22Rv1 (cell line): ENCODE measurements at regions not wholly inside any gene's neighbourhood (a gene's known extent, or its start where the extent isn't known, plus 50 kb on each side); places are given as distances from the start of the nearest gene placed in this dataset.

Experiments used
- H3K27ac ChIP-seq: fragments of 450-650 bp; 2 replicates; pipeline ENCODE4 v1.5.1; 2017
- CTCF ChIP-seq: fragments of 450-650 bp; IDR thresholded peaks from 2 replicates; pipeline ENCODE4 v1.5.1; 2017; ENCODE audit warnings: mild to moderate bottlenecking
- ZFX ChIP-seq: fragments of 450-650 bp; IDR thresholded peaks from 2 replicates; pipeline ENCODE4 v1.6.1; 2017; ENCODE audit warnings: antibody characterized with exemption, borderline replicate concordance

DNA sequence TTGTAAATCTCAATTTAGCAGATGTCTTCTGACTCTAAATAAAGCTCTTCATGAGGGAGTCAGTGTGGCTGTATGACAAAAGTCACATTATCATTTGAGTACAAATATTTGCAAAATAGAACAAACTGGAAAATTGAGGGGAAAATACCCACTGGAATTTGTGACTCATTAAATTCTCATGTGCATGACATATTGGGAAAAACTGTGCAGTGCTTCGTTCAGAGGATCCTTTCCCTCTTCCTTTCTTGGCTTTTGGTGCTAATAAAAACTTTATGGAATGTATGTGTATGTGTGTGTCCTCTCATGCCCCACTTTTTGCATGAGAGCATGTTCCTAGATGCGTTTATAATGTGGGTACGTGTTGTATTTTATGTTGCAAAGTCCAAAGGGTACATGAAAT is 267.8 kb downstream of the KTN1 start:
- no peak overlapping the region for H3K27ac ChIP-seq
- TF ChIP-seq CTCF (no peak), ZFX (no peak)

- TF ChIP-seq ZFX (no peak), CTCF (no peak)
- H3K27ac ChIP-seq, result no peak overlapping the region
These were observed 269.0 kb downstream of the KTN1 start for GRCh38 chr14:55848964-55849363.

GRCh38 chr14:55849833-55850232 is 268.4 kb upstream of the PELI2 start:
- TF ChIP-seq ZFX, result no peak
- no peak for TF ChIP-seq CTCF
- H3K27ac ChIP-seq, result no peak overlapping the region

DNA sequence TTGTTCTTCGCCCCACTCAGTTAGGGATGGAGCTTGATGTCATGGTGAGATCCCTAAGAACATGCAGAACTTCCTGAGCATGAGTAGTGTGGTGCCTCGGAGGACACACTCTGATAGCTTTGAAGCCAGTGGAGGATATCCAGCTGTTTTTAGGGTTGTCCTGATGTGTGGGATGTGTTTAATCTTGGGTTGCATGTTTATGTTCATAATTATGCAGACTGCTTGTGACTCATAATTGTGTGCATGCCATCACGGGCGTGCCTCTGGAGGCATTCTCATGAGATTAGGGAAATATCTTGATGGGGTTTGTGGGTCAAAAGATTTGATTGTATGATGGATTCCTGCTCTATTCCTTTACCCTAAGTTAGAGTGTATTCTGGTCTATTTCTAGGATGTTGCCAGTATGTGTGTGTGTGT is 267.4 kb upstream of the PELI2 start:
- TF ChIP-seq CTCF (no peak), ZFX (no peak)
- H3K27ac ChIP-seq, result no peak overlapping the region

DNA sequence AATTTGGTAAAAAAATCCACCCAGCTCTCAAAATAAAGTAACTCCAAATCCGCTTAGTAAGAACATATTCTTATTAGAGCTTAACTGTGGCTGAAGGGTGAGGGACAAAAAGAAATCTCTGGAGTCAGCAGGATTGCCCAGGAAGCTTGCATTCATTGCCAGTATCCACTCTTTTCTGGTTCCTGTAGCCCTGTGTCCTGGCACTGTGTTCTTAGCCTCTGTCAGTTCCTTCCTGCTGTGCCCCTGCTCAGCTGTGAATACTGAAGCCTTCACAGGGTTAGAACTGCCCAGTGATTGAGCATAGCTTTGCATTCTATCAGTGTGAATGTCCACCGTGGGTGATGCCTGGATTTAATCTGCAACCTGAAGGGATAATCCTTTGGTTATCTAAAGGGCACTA is 266.9 kb upstream of the PELI2 start:
- TF ChIP-seq ZFX, result no peak
- no peak for TF ChIP-seq CTCF
- no peak overlapping the region for H3K27ac ChIP-seq

- H3K27ac ChIP-seq, result no peak overlapping the region
- TF ChIP-seq CTCF, result no peak
- TF ChIP-seq ZFX, result no peak
These were observed 266.2 kb upstream of the PELI2 start for GRCh38 chr14:55851961-55852360.

GRCh38 chr14:55855751-55856150 is 262.5 kb upstream of the PELI2 start:
- no peak overlapping the region for H3K27ac ChIP-seq
- TF ChIP-seq CTCF (no peak), ZFX (no peak)
